Testis (tissue), 2 donors: ENCODE measurements at regions not wholly inside any gene's neighbourhood (a gene's known extent, or its start where the extent isn't known, plus 50 kb on each side); places are given as distances from the start of the nearest gene placed in this dataset.

Source experiments
- CTCF ChIP-seq, 3 experiments: fragments of 450-650 bp in 2 of 3; fragments of 200-600 bp in 1 of 3; sonication (generic) in 1 of 3; IDR thresholded peaks; one replicate each; pipeline ENCODE4 v1.5.1; 2016 to 2019; ENCODE audit warnings: antibody characterized with exemption in 3 of 3, mild to moderate bottlenecking in 2 of 3, moderate library complexity in 1 of 3
- POLR2A ChIP-seq: fragments of 450-650 bp; IDR thresholded peaks from one replicate; pipeline ENCODE4 v1.6.1; 2017; ENCODE audit warnings: antibody characterized with exemption, mild to moderate bottlenecking, moderate library complexity

GRCh38 chr17:36667922-36668321, 66.5 kb downstream of the MRM1 start:
- TF ChIP-seq CTCF (IDR thresholded peaks at IDR 0.05) (no peak), POLR2A (no peak)
